CD4-positive, alpha-beta memory T cell (primary cell): ENCODE measurements at regions not wholly inside any gene's neighbourhood (a gene's known extent, or its start where the extent isn't known, plus 50 kb on each side); places are given as distances from the start of the nearest gene placed in this dataset.

ENCODE experiments used
- CTCF ChIA-PET: fragments of 350-600 bp; sonication (Branson Sonifier 250); formaldehyde crosslinking; loops from one replicate; lab custom pipeline; 2021; ENCODE audit warnings: inconsistent platforms; ENCODE audit not compliant: partially characterized antibody; lab: Charles Lee
- POLR2A ChIA-PET: fragments of 350-600 bp; sonication (Branson Sonifier 250); formaldehyde crosslinking; loops from one replicate; lab custom pipeline; 2021; ENCODE audit not compliant: partially characterized antibody; lab: Charles Lee
- DNase-seq, 5 donors: peaks; one replicate each; pipeline versions ENCODE4 v3.0.0 to v3.0.0-alpha.2; 2020 to 2022; ENCODE audit warnings: mixed read lengths in 1 of 5
- H3K27ac ChIP-seq: one replicate; pipeline ENCODE4 v1.7.0; 2013; ENCODE audit warnings: low read depth, low read length
- H3K27me3 ChIP-seq: 2 replicates; pipeline ENCODE4 v1.7.0; 2013; ENCODE audit warnings: mild to moderate bottlenecking, low read length, moderate library complexity; ENCODE audit not compliant: insufficient read depth
- H3K36me3 ChIP-seq: 2 replicates; pipeline ENCODE4 v1.7.0; 2013; ENCODE audit warnings: mild to moderate bottlenecking, low read length, moderate library complexity; ENCODE audit not compliant: insufficient read depth
- H3K4me1 ChIP-seq: 2 replicates; pipeline ENCODE4 v1.7.0; 2013; ENCODE audit warnings: mild to moderate bottlenecking, low read length, moderate library complexity; ENCODE audit not compliant: insufficient read depth
- H3K4me3 ChIP-seq, 2 donors: one replicate each; pipeline ENCODE4 v1.7.0; 2013; ENCODE audit warnings: low read length in 2 of 2, mild to moderate bottlenecking in 1 of 2
- H3K9me3 ChIP-seq, 2 donors: one replicate each; pipeline ENCODE4 v1.7.0; 2013; ENCODE audit warnings: low read length in 2 of 2, control low read depth in 1 of 2; ENCODE audit not compliant: control insufficient read depth in 1 of 2
- H3K27ac Mint-ChIP-seq, 7 donors: one replicate each; pipeline ENCODE4 v1.8.0; 2020 to 2021; ENCODE audit warnings: mixed read lengths in 7 of 7, mild to moderate bottlenecking in 6 of 7, inconsistent platforms in 3 of 7, moderate library complexity in 3 of 7
- H3K27me3 Mint-ChIP-seq, 2 donors: one replicate each; pipeline ENCODE4 v1.8.0; 2020 to 2021; ENCODE audit warnings: mixed read lengths in 2 of 2
- H3K36me3 Mint-ChIP-seq, 2 donors: one replicate each; pipeline ENCODE4 v1.8.0; 2020 to 2021; ENCODE audit warnings: mixed read lengths in 2 of 2, inconsistent platforms in 1 of 2, mild to moderate bottlenecking in 1 of 2
- H3K4me1 Mint-ChIP-seq, 4 donors: one replicate each; pipeline ENCODE4 v1.8.0; 2020 to 2021; ENCODE audit warnings: mixed read lengths in 4 of 4, mild to moderate bottlenecking in 1 of 4
- H3K4me3 Mint-ChIP-seq, 8 donors: one replicate each; pipeline ENCODE4 v1.8.0; 2020 to 2021; ENCODE audit warnings: mixed read lengths in 8 of 8, mild to moderate bottlenecking in 7 of 8, moderate library complexity in 6 of 8, inconsistent platforms in 3 of 8
- H3K9me3 Mint-ChIP-seq, 8 donors: one replicate each; pipeline ENCODE4 v1.8.0; 2020 to 2021; ENCODE audit warnings: mixed read lengths in 8 of 8, mild to moderate bottlenecking in 5 of 8, inconsistent platforms in 3 of 8, moderate library complexity in 1 of 8
- intact Hi-C: fragments of 100-400 bp; cut with micrococcal nuclease; formaldehyde crosslinking; loops from one replicate; pipeline ENCODE4 v1.15.1; 2023

DNA sequence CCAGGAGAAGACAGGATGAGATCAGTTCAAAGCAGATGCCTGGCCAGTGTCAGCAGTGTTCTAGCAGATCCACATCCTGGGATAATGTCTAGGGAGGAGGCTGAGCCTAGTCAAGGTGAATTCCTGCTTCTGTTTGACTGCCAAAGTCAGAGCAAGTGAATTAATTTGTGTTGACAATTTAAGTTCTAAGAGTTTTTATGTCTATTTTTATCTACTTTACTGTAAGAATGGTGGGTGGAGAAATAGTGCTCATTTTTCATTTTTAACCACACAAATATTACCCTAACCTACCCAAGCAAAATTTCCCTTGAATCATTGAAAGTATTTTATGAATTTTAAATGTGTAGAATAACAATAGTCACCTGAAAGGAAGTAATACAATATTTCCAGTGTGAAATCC lies 207.6 kb upstream of the SLC10A2 start:
- no peak overlapping the region for H3K27ac ChIP-seq
- H3K27me3 Mint-ChIP-seq = no peaks in the 10 kb centered on the region
- no peaks in the 10 kb centered on the region for H3K36me3 Mint-ChIP-seq
- H3K9me3 ChIP-seq = no peaks in the 10 kb centered on the region
- H3K36me3 ChIP-seq = no peaks in the 10 kb centered on the region
- H3K4me1 ChIP-seq = no peaks in the 10 kb centered on the region
- no peak overlapping the region for H3K4me3 Mint-ChIP-seq
- CTCF ChIA-PET = no interaction called here
- H3K4me1 Mint-ChIP-seq = no peaks in the 10 kb centered on the region
- H3K27ac Mint-ChIP-seq = no peak overlapping the region
- DNase-seq = no peak
- intact Hi-C loops = no loop called here
- peaks cover 0 to 4% (median 2%) of the 10 kb centered on the region in 8 donors for H3K9me3 Mint-ChIP-seq
- no peak overlapping the region for H3K4me3 ChIP-seq
- POLR2A ChIA-PET = no interaction called here
- no peaks in the 10 kb centered on the region for H3K27me3 ChIP-seq

DNA sequence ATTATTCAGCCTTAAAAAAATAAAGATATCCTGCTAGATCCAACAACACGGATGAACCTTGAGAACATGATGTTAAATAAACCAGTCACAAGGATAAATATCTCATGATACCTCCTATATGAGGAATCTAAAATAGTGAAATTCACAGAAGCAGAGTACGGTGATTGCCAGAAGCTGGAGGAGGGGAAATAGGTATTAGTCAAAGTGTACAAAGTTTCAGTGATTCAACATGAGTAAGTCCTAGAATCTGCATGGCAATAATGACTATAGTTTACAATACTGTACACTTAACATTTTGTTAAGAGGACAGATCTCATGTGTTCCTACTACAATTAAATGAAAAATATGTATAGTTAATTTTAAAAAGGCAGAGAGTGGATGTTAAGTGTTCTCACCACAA lies 206.6 kb upstream of the SLC10A2 start:
- Mint-ChIP-seq H3K9me3 (peaks cover 0 to 4% (median 2%) of the 10 kb centered on the region in 8 donors), H3K36me3 (no peaks in the 10 kb centered on the region), H3K4me1 (no peaks in the 10 kb centered on the region), H3K27ac (no peak overlapping the region), H3K27me3 (no peaks in the 10 kb centered on the region), H3K4me3 (no peak overlapping the region)
- Histone ChIP-seq H3K27ac (no peak overlapping the region), H3K4me3 (no peak overlapping the region), H3K36me3 (no peaks in the 10 kb centered on the region), H3K4me1 (no peaks in the 10 kb centered on the region), H3K9me3 (no peaks in the 10 kb centered on the region), H3K27me3 (no peaks in the 10 kb centered on the region)
- intact Hi-C loops = no loop called here
- POLR2A ChIA-PET = no interaction called here
- CTCF ChIA-PET = no interaction called here
- DNase-seq = no peak

DNA sequence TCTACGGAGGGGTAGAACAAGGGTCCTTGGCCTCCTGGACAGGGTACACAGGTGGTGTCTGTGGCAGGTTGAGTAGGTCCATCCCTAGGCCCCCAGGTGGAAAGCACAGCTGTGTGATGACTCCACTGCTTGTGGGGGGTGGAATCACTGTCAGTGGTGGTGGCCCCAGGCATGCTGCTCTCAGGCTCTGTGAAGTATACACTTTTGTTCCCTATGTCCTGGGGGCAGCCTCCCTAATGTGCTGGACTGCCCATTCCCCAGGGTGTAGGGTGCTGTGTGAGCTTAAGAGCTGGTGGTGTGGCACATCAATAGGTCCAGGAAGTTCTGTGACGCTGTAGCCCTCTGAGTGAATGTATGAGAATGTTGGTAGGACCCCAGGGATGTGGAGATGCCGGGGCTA lies 197.2 kb upstream of the SLC10A2 start:
- no peak overlapping the region for H3K4me3 Mint-ChIP-seq
- no peaks in the 10 kb centered on the region for H3K4me1 Mint-ChIP-seq
- no peaks in the 10 kb centered on the region for H3K36me3 Mint-ChIP-seq
- CTCF ChIA-PET = no interaction called here
- intact Hi-C loops = no loop called here
- Histone ChIP-seq H3K9me3 (no peaks in the 10 kb centered on the region), H3K36me3 (no peaks in the 10 kb centered on the region), H3K4me3 (no peak overlapping the region), H3K27me3 (no peaks in the 10 kb centered on the region), H3K4me1 (no peaks in the 10 kb centered on the region), H3K27ac (no peak overlapping the region)
- POLR2A ChIA-PET = no interaction called here
- no peaks in the 10 kb centered on the region for H3K27me3 Mint-ChIP-seq
- no peak overlapping the region for H3K27ac Mint-ChIP-seq
- peaks cover 0 to 38% (median 17%) of the 10 kb centered on the region in 8 donors for H3K9me3 Mint-ChIP-seq
- DNase-seq = no peak

GRCh38 chr13:103255587-103256301 lies 189.5 kb upstream of the SLC10A2 start:
- no peak overlapping the region for H3K27ac Mint-ChIP-seq
- no peak overlapping the region for H3K4me3 Mint-ChIP-seq
- Histone ChIP-seq H3K9me3 (no peaks in the 10 kb centered on the region), H3K4me3 (no peak overlapping the region), H3K36me3 (no peaks in the 10 kb centered on the region), H3K27me3 (no peaks in the 10 kb centered on the region), H3K4me1 (no peaks in the 10 kb centered on the region), H3K27ac (no peak overlapping the region)
- CTCF ChIA-PET = no interaction called here
- intact Hi-C loops = no loop called here
- no peaks in the 10 kb centered on the region for H3K4me1 Mint-ChIP-seq
- H3K27me3 Mint-ChIP-seq = no peaks in the 10 kb centered on the region
- peaks cover 0 to 7% (median 2%) of the 10 kb centered on the region in 8 donors for H3K9me3 Mint-ChIP-seq
- no peaks in the 10 kb centered on the region for H3K36me3 Mint-ChIP-seq
- POLR2A ChIA-PET = no interaction called here
- DNase-seq = no peak

GRCh38 chr13:103250071-103250470 lies 183.9 kb upstream of the SLC10A2 start:
- Histone ChIP-seq H3K4me1 (no peaks in the 10 kb centered on the region), H3K36me3 (no peaks in the 10 kb centered on the region), H3K27me3 (no peaks in the 10 kb centered on the region), H3K9me3 (no peaks in the 10 kb centered on the region), H3K27ac (no peak overlapping the region), H3K4me3 (no peak overlapping the region)
- no peak overlapping the region for H3K27ac Mint-ChIP-seq
- CTCF ChIA-PET = no interaction called here
- peaks cover 0 to 9% (median 2%) of the 10 kb centered on the region in 8 donors for H3K9me3 Mint-ChIP-seq
- no peak overlapping the region for H3K4me3 Mint-ChIP-seq
- intact Hi-C loops = no loop called here
- POLR2A ChIA-PET = no interaction called here
- H3K4me1 Mint-ChIP-seq = no peaks in the 10 kb centered on the region
- no peak for DNase-seq
- H3K27me3 Mint-ChIP-seq = no peaks in the 10 kb centered on the region
- H3K36me3 Mint-ChIP-seq = no peaks in the 10 kb centered on the region

DNA sequence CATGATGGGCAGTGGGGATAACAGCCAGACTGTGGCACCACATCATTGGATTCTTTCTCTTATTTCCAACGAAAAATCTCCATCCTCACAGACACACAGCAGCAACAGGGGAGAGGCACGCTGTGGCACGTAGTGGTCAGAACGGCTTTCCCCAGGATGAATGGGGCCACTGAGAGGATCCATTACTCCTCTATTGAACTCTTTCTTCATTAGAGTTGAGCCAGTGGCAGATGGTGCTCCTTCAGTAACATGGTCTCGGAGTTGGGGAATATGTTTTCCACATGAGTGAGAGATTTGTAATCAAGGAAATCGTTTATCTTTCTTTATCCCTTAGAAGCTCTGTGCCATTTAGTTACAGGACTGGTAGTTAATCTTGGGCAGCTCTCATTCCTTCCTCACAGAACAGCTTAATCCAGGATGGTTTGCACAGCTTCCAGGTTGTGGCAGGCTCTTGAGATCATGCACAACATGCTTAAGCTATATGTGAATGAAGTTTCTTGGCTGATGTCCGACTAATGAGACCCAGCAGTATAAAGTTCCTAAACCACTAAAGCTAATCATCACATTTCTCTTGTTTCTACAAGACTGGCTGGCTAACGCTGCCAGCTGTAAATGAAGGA lies 180.5 kb upstream of the SLC10A2 start:
- no peak overlapping the region for H3K27ac ChIP-seq
- intact Hi-C loops = no loop called here
- Mint-ChIP-seq H3K27ac (no peak overlapping the region), H3K36me3 (no peaks in the 10 kb centered on the region), H3K9me3 (peaks cover 0 to 9% (median 3%) of the 10 kb centered on the region in 8 donors), H3K4me1 (no peaks in the 10 kb centered on the region), H3K4me3 (no peak overlapping the region), H3K27me3 (no peaks in the 10 kb centered on the region)
- DNase-seq = no peak
- H3K9me3 ChIP-seq = no peaks in the 10 kb centered on the region
- H3K4me1 ChIP-seq = no peaks in the 10 kb centered on the region
- ChIA-PET CTCF (no interaction called here), POLR2A (no interaction called here)
- H3K27me3 ChIP-seq = no peaks in the 10 kb centered on the region
- H3K36me3 ChIP-seq = no peaks in the 10 kb centered on the region
- no peak overlapping the region for H3K4me3 ChIP-seq

DNA sequence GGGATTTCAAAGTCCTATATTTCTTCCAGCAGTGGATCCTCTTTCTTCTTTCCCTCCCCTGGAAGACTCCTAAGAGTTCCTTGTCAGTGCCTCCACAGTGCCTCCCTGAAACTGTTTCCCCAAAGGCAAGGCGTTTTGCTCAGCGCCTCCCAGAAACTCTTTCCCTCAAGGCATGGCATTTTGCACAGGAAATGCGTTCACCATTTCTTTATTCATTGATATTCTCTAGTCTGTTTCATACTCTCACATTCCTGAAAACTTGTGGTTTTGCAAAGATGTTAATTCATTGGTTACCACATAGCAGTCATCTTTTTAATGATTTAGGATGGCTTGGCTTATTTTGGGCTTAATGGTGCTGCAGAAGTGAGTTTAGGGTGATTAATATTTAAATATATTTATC lies 177.3 kb upstream of the SLC10A2 start:
- no peaks in the 10 kb centered on the region for H3K36me3 ChIP-seq
- no peaks in the 10 kb centered on the region for H3K27me3 ChIP-seq
- Mint-ChIP-seq H3K27ac (no peak overlapping the region), H3K27me3 (no peaks in the 10 kb centered on the region), H3K9me3 (peaks cover 0 to 9% (median 2%) of the 10 kb centered on the region in 8 donors), H3K36me3 (no peaks in the 10 kb centered on the region), H3K4me3 (no peak overlapping the region), H3K4me1 (no peaks in the 10 kb centered on the region)
- intact Hi-C loops = no loop called here
- no peak overlapping the region for H3K27ac ChIP-seq
- no peak for DNase-seq
- ChIA-PET POLR2A (no interaction called here), CTCF (no interaction called here)
- no peaks in the 10 kb centered on the region for H3K9me3 ChIP-seq
- H3K4me3 ChIP-seq = no peak overlapping the region
- no peaks in the 10 kb centered on the region for H3K4me1 ChIP-seq
